Mesenchymal stem cell (in vitro differentiated cells and primary cell): ENCODE measurements at regions not wholly inside any gene's neighbourhood (a gene's known extent, or its start where the extent isn't known, plus 50 kb on each side); places are given as distances from the start of the nearest gene placed in this dataset.

Experiments
- DNase-seq: peaks from one replicate; pipeline ENCODE4 v3.0.0-alpha.2; 2013
- H2AFZ ChIP-seq: one replicate; pipeline ENCODE4 v1.6.1; 2013; ENCODE audit warnings: low read depth, mild to moderate bottlenecking, control low read depth, inconsistent platforms, low read length, moderate library complexity
- H2AK5ac ChIP-seq: 2 replicates; pipeline ENCODE4 v1.6.1; 2013; ENCODE audit warnings: low read length, moderate library complexity, mild to moderate bottlenecking, inconsistent platforms; ENCODE audit not compliant: severe bottlenecking
- H2BK120ac ChIP-seq: one replicate; pipeline ENCODE4 v1.6.1; 2013; ENCODE audit warnings: low read depth, mild to moderate bottlenecking, inconsistent platforms, low read length, moderate library complexity
- H2BK12ac ChIP-seq, 2 experiments: one replicate each; pipeline ENCODE4 v1.6.1; 2013; ENCODE audit warnings: inconsistent platforms in 2 of 2, low read length in 2 of 2, mild to moderate bottlenecking in 2 of 2, moderate library complexity in 2 of 2, control low read depth in 1 of 2
- H2BK15ac ChIP-seq: one replicate; pipeline ENCODE4 v1.6.1; 2013; ENCODE audit warnings: mild to moderate bottlenecking, low read depth, inconsistent platforms; ENCODE audit not compliant: poor library complexity, severe bottlenecking
- H2BK5ac ChIP-seq: 2 replicates; pipeline ENCODE4 v1.6.1; 2013; ENCODE audit warnings: low read depth, mild to moderate bottlenecking, low read length, control low read depth, inconsistent platforms; ENCODE audit not compliant: poor library complexity, severe bottlenecking
- H3K14ac ChIP-seq, 2 experiments: one replicate each; pipeline ENCODE4 v1.6.1; 2013; ENCODE audit warnings: inconsistent platforms in 2 of 2, low read length in 2 of 2, control low read depth in 1 of 2, mild to moderate bottlenecking in 1 of 2, moderate library complexity in 1 of 2
- H3K18ac ChIP-seq, 2 experiments: one replicate each; pipeline ENCODE4 v1.6.1; 2013; ENCODE audit warnings: inconsistent platforms in 2 of 2, low read length in 2 of 2, control low read depth in 1 of 2, low read depth in 1 of 2, mild to moderate bottlenecking in 1 of 2
- H3K23ac ChIP-seq, 2 experiments: one replicate each; pipeline ENCODE4 v1.6.1; 2013; ENCODE audit warnings: inconsistent platforms in 2 of 2, low read length in 2 of 2, mild to moderate bottlenecking in 2 of 2, moderate library complexity in 2 of 2, control low read depth in 1 of 2
- H3K27ac ChIP-seq: 2 replicates; pipeline ENCODE4 v1.5.1; 2013; ENCODE audit warnings: mild to moderate bottlenecking, moderate library complexity, low read length, control low read depth, inconsistent platforms; ENCODE audit not compliant: poor library complexity, severe bottlenecking
- H3K27me3 ChIP-seq, 2 experiments: 2 replicates each; pipeline versions ENCODE4 v1.6.1 to v1.7.0; 2013; ENCODE audit warnings: low read length in 2 of 2, mild to moderate bottlenecking in 2 of 2, moderate library complexity in 2 of 2, control low read depth in 1 of 2, inconsistent platforms in 1 of 2; ENCODE audit not compliant: control insufficient read depth in 1 of 2, insufficient read depth in 1 of 2
- H3K36me3 ChIP-seq, 2 experiments: 2 replicates each; pipeline versions ENCODE4 v1.6.1 to v1.7.0; 2013; ENCODE audit warnings: low read length in 2 of 2, control low read depth in 1 of 2, inconsistent platforms in 1 of 2, low read depth in 1 of 2, mild to moderate bottlenecking in 1 of 2; ENCODE audit not compliant: insufficient read depth in 2 of 2, control insufficient read depth in 1 of 2
- H3K4ac ChIP-seq, 2 experiments: one replicate each; pipeline ENCODE4 v1.6.1; 2013; ENCODE audit warnings: inconsistent platforms in 2 of 2, low read length in 2 of 2, mild to moderate bottlenecking in 2 of 2, moderate library complexity in 2 of 2, control low read depth in 1 of 2, low read depth in 1 of 2
- H3K4me1 ChIP-seq: 2 replicates; pipeline ENCODE4 v1.6.1; 2013; ENCODE audit warnings: low read depth, low read length, control low read depth; ENCODE audit not compliant: control insufficient read depth, insufficient read depth
- H3K4me2 ChIP-seq: 2 replicates; pipeline ENCODE4 v1.6.1; 2013; ENCODE audit warnings: low read length, mild to moderate bottlenecking, inconsistent platforms; ENCODE audit not compliant: poor library complexity, severe bottlenecking
- H3K4me3 ChIP-seq, 2 experiments: 2 replicates each; pipeline versions ENCODE4 v1.5.1 to v1.7.0; 2013; ENCODE audit warnings: low read length in 2 of 2, mild to moderate bottlenecking in 2 of 2, control low read depth in 1 of 2, low read depth in 1 of 2; ENCODE audit not compliant: insufficient read depth in 1 of 2
- H3K79me1 ChIP-seq: replicated peaks from 2 replicates; pipeline ENCODE4 v1.6.1; 2013; ENCODE audit warnings: mild to moderate bottlenecking, control low read depth, low read length, inconsistent platforms; ENCODE audit not compliant: poor library complexity, severe bottlenecking
- H3K9ac ChIP-seq: 2 replicates; pipeline ENCODE4 v1.7.0; 2013; ENCODE audit warnings: mild to moderate bottlenecking, low read length, moderate library complexity
- H3K9me3 ChIP-seq: 2 replicates; pipeline ENCODE4 v1.7.0; 2013; ENCODE audit warnings: mild to moderate bottlenecking, low read length; ENCODE audit not compliant: control insufficient read depth
- H4K8ac ChIP-seq: one replicate; pipeline ENCODE4 v1.6.1; 2013; ENCODE audit warnings: inconsistent platforms, mild to moderate bottlenecking, low read length, moderate library complexity
- H4K91ac ChIP-seq: one replicate; pipeline ENCODE4 v1.6.1; 2013; ENCODE audit warnings: mild to moderate bottlenecking, low read length, inconsistent platforms
- WGBS: methylation state at CpG from one replicate; pipeline ENCODE4 v1.1.7; 2013; ENCODE audit warnings: mixed read lengths; 5-methylcytosine and 5-hydroxymethylcytosine counted together

GRCh38 chrX:127177966-127178365 lies 358.4 kb downstream of the PRR32 start:
- H2AK5ac ChIP-seq, result no peak overlapping the region

GRCh38 chrX:127187095-127187494 lies 367.6 kb downstream of the PRR32 start:
- Histone ChIP-seq H3K79me1 (no peaks in the 10 kb centered on the region), H2AFZ (no peak overlapping the region), H3K4me3 (no peak overlapping the region), H4K91ac (no peak overlapping the region), H3K4me1 (no peaks in the 10 kb centered on the region), H2AK5ac (no peak overlapping the region), H3K9ac (no peak overlapping the region), H2BK5ac (no peak overlapping the region), H3K4me2 (no peak overlapping the region), H3K4ac (no peak overlapping the region), H2BK120ac (no peak overlapping the region), H2BK12ac (no peak overlapping the region), H4K8ac (no peak overlapping the region), H3K14ac (no peak overlapping the region), H3K36me3 (no peaks in the 10 kb centered on the region), H3K9me3 (no peaks in the 10 kb centered on the region), H3K23ac (no peak overlapping the region), H3K27ac (no peak overlapping the region), H2BK15ac (no peak overlapping the region), H3K27me3 (no peaks in the 10 kb centered on the region), H3K18ac (no peak overlapping the region)
- 84% methylated on average over 3 of the region's 3 CpGs for WGBS
- no peak for DNase-seq

More at GRCh38 chrX:127177966-127178365, 358.4 kb downstream of the PRR32 start:
- no peak for DNase-seq
- no peak overlapping the region for H3K9ac ChIP-seq
- no peak overlapping the region for H3K4ac ChIP-seq
- H4K8ac ChIP-seq, result no peak overlapping the region
- H2BK15ac ChIP-seq, result no peak overlapping the region
- 65% methylated on average over 2 of the region's 3 CpGs for WGBS
- no peak overlapping the region for H3K14ac ChIP-seq
- H3K4me2 ChIP-seq, result no peak overlapping the region
- no peak overlapping the region for H2AFZ ChIP-seq
- H3K79me1 ChIP-seq, result no peaks in the 10 kb centered on the region
- no peaks in the 10 kb centered on the region for H3K27me3 ChIP-seq
- H3K18ac ChIP-seq, result no peak overlapping the region
- H3K9me3 ChIP-seq, result peaks cover 7% of the 10 kb centered on the region
- H2BK120ac ChIP-seq, result no peak overlapping the region
- no peak overlapping the region for H2BK5ac ChIP-seq
- H2BK12ac ChIP-seq, result no peak overlapping the region
- no peak overlapping the region for H3K23ac ChIP-seq
- no peaks in the 10 kb centered on the region for H3K36me3 ChIP-seq
- H3K4me1 ChIP-seq, result no peaks in the 10 kb centered on the region
- H4K91ac ChIP-seq, result no peak overlapping the region
- H3K4me3 ChIP-seq, result no peak overlapping the region
- H3K27ac ChIP-seq, result no peak overlapping the region

DNA sequence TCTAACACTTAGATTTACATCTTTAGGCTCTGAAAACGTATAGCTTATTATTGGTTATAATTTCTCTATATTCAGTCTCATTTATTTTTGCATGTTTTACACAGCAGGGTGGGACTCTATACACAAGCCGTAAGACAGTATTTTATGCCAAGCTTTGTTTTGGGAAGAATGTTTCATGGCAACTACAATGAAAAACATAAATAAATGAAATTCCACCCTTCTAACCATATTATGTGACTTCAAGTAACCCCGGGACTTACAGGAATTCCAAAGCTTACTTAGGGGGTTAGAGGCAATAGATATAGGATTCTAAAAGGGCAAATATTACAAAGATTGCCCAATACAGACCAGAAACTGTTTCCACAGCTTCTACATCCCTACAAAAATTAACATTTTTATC lies 370.9 kb downstream of the PRR32 start:
- no peak overlapping the region for H2AFZ ChIP-seq
- no peak overlapping the region for H2BK120ac ChIP-seq
- no peaks in the 10 kb centered on the region for H3K9me3 ChIP-seq
- H2BK12ac ChIP-seq, result no peak overlapping the region
- no peak overlapping the region for H4K8ac ChIP-seq
- no peak overlapping the region for H3K9ac ChIP-seq
- no peak overlapping the region for H2BK5ac ChIP-seq
- H2AK5ac ChIP-seq, result no peak overlapping the region
- no peaks in the 10 kb centered on the region for H3K36me3 ChIP-seq
- H3K27ac ChIP-seq, result no peak overlapping the region
- no peak overlapping the region for H3K14ac ChIP-seq
- no peaks in the 10 kb centered on the region for H3K4me1 ChIP-seq
- no peak overlapping the region for H3K18ac ChIP-seq
- no peak for DNase-seq
- H3K4ac ChIP-seq, result no peak overlapping the region
- H4K91ac ChIP-seq, result no peak overlapping the region
- no peak overlapping the region for H3K4me3 ChIP-seq
- H3K23ac ChIP-seq, result no peak overlapping the region
- no CpG with 5 or more reads among the region's 3 CpGs for WGBS
- H3K4me2 ChIP-seq, result no peak overlapping the region
- H3K27me3 ChIP-seq, result no peaks in the 10 kb centered on the region
- no peaks in the 10 kb centered on the region for H3K79me1 ChIP-seq
- H2BK15ac ChIP-seq, result no peak overlapping the region

GRCh38 chrX:127207326-127207725 lies 387.8 kb downstream of the PRR32 start:
- Histone ChIP-seq H3K27me3 (no peaks in the 10 kb centered on the region), H3K18ac (no peak overlapping the region), H2AK5ac (no peak overlapping the region), H3K9ac (no peak overlapping the region), H3K14ac (no peak overlapping the region), H2BK120ac (no peak overlapping the region), H3K23ac (no peak overlapping the region), H3K4me2 (no peak overlapping the region), H3K4me3 (no peak overlapping the region), H2BK15ac (no peak overlapping the region), H3K9me3 (no peaks in the 10 kb centered on the region), H3K79me1 (no peaks in the 10 kb centered on the region), H3K4ac (no peak overlapping the region), H3K36me3 (no peaks in the 10 kb centered on the region), H4K91ac (no peak overlapping the region), H3K27ac (no peak overlapping the region), H4K8ac (no peak overlapping the region), H3K4me1 (no peaks in the 10 kb centered on the region), H2BK12ac (no peak overlapping the region), H2AFZ (no peak overlapping the region), H2BK5ac (no peak overlapping the region)
- no peak for DNase-seq
- WGBS, result 81% methylated on average over 2 of the region's 3 CpGs
